Lung (tissue), 11 donors: ENCODE measurements at regions not wholly inside any gene's neighbourhood (a gene's known extent, or its start where the extent isn't known, plus 50 kb on each side); places are given as distances from the start of the nearest gene placed in this dataset.

Source experiments
- ATAC-seq: fragments of 200-7000 bp; cut with Tn5 transposase; one replicate; pipeline ENCODE4 v1.9.1; 2020; ENCODE audit warnings: moderate number of reproducible peaks; ENCODE audit not compliant: insufficient read depth, low FRiP score
- DNase-seq, 3 donors: peaks; one replicate each; pipeline ENCODE4 v3.0.0-alpha.2; 2013 to 2017
- H3K27ac ChIP-seq, 2 donors: one replicate each; pipeline ENCODE4 v1.5.1; 2013; ENCODE audit warnings: mild to moderate bottlenecking in 2 of 2, moderate library complexity in 2 of 2, control low read depth in 1 of 2, inconsistent platforms in 1 of 2, low read depth in 1 of 2, low read length in 1 of 2
- H3K27me3 ChIP-seq, 3 donors: one replicate each; pipeline ENCODE4 v1.5.1; 2013; ENCODE audit warnings: low read length in 2 of 3; ENCODE audit not compliant: control insufficient read depth in 3 of 3, insufficient read depth in 3 of 3
- H3K36me3 ChIP-seq, 4 donors: one replicate each; pipeline ENCODE4 v1.5.1; 2013; ENCODE audit warnings: low read length in 4 of 4, mild to moderate bottlenecking in 1 of 4, moderate library complexity in 1 of 4; ENCODE audit not compliant: control insufficient read depth in 4 of 4, insufficient read depth in 4 of 4
- H3K4me1 ChIP-seq, 5 donors: one replicate each; pipeline ENCODE4 v1.5.1; 2013; ENCODE audit warnings: low read length in 5 of 5, mild to moderate bottlenecking in 2 of 5, moderate library complexity in 1 of 5; ENCODE audit not compliant: control insufficient read depth in 5 of 5, insufficient read depth in 5 of 5
- H3K4me3 ChIP-seq: one replicate; pipeline ENCODE4 v1.5.1; 2013; ENCODE audit warnings: mild to moderate bottlenecking, control low read depth, moderate library complexity
- H3K9ac ChIP-seq, 2 donors: one replicate each; pipeline ENCODE4 v1.5.1; 2013; ENCODE audit warnings: low read length in 2 of 2, control low read depth in 1 of 2; ENCODE audit not compliant: insufficient read depth in 1 of 2
- H3K9me3 ChIP-seq, 4 donors: one replicate each; pipeline ENCODE4 v1.5.1; 2013; ENCODE audit warnings: low read length in 3 of 4, mild to moderate bottlenecking in 1 of 4, moderate library complexity in 1 of 4; ENCODE audit not compliant: control insufficient read depth in 4 of 4, insufficient read depth in 3 of 4
- WGBS, 2 donors: extraction: QIAGEN DNeasy Blood & Tissue Kit; methylation state at CpG; one replicate each; pipeline ENCODE4 v1.1.7; 2013; 5-methylcytosine and 5-hydroxymethylcytosine counted together
- TF ChIP-seq, protein P1 (sequence below): IDR thresholded peaks from 2 replicates; pipeline ENCODE4 v1.5.1; 2012; ENCODE audit warnings: mild to moderate bottlenecking; ENCODE audit errors: control extremely low read depth, extremely low read depth
- donor health status: control.
- donor health status: control.
- donor health status: Bipolar disorder and iron deficiency.
- donor health status: healthy.
- donor health status: DM: yes; HTN: yes; CAD: no.

DNA sequence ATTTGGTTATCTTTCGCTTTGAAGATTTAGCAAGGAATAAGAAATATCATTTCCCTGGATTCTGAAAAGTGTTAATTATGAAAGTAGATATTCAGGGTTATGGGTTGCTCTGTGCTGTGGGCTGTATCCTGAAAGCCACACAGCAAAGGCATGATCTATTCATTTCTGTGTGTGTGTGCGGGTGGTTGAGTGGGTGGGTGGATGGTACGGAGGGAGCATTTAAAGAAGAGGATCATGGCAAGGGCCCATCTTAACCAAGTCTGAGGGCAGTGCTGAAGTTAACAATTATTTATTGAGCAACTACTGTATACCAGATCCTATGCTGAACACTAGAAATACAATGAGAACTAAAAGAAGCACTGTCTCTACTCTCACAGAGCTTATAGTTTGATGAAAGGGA, 178.2 kb upstream of the ZEB2 start:
- Histone ChIP-seq H3K36me3 (no peaks in the 10 kb centered on the region), H3K4me3 (no peak overlapping the region), H3K4me1 (no peaks in the 10 kb centered on the region), H3K27ac (no peak overlapping the region), H3K9me3 (no peaks in the 10 kb centered on the region), H3K27me3 (no peaks in the 10 kb centered on the region), H3K9ac (no peak overlapping the region)
- no peak for DNase-seq
- 96 to 99% methylated on average over 3 of the region's 3 CpGs for WGBS, 2 donors
- ATAC-seq: no peak
- TF ChIP-seq, protein P1, sequence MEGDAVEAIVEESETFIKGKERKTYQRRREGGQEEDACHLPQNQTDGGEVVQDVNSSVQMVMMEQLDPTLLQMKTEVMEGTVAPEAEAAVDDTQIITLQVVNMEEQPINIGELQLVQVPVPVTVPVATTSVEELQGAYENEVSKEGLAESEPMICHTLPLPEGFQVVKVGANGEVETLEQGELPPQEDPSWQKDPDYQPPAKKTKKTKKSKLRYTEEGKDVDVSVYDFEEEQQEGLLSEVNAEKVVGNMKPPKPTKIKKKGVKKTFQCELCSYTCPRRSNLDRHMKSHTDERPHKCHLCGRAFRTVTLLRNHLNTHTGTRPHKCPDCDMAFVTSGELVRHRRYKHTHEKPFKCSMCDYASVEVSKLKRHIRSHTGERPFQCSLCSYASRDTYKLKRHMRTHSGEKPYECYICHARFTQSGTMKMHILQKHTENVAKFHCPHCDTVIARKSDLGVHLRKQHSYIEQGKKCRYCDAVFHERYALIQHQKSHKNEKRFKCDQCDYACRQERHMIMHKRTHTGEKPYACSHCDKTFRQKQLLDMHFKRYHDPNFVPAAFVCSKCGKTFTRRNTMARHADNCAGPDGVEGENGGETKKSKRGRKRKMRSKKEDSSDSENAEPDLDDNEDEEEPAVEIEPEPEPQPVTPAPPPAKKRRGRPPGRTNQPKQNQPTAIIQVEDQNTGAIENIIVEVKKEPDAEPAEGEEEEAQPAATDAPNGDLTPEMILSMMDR: no peak

DNA sequence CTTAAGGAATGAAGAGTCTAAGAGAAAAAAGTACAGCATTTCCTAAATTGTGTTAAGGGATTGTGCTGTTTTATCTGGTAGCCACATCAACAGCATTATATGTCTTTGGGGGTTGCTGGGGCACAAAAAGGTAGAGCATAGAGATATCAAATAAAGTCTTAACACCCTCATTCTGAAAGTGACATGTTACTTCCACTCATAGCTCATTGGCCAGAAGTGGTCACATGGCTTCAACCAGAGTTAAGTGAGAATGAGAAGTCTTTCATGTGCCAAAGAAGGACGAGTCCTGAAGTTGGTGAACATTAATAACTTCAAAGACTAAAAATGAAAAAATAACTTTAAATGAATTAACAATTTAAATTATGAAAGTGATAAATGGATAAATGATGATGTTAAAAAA, 175.7 kb upstream of the ZEB2 start:
- TF ChIP-seq, protein P1: no peak
- no peak for DNase-seq
- no peak for ATAC-seq

DNA sequence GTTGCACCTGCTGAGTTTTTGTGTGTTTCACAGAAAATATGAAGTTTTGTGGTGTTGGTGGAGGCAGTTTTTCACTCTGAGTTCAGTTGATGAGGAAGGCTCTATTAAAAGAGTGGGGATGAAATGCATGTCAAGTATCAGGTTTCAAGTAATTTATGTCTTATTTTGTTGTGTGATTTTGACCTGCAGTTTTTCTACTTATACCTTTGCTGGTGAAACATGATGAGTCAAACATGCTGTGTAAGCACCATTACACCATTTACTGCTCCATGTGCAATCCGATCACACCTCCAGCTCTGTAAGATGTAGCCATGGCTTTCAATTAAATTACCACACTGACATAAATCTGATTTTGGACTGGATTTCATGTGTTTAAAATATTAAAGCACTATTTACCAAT, 174.5 kb upstream of the ZEB2 start:
- H3K27me3 ChIP-seq: no peaks in the 10 kb centered on the region
- H3K27ac ChIP-seq: no peak overlapping the region
- H3K9ac ChIP-seq: no peak overlapping the region
- no peaks in the 10 kb centered on the region for H3K36me3 ChIP-seq
- no peak for DNase-seq
- no peak for ATAC-seq
- H3K4me3 ChIP-seq: no peak overlapping the region
- TF ChIP-seq, protein P1: no peak
- H3K4me1 ChIP-seq: no peaks in the 10 kb centered on the region
- no peaks in the 10 kb centered on the region for H3K9me3 ChIP-seq
- WGBS, 2 donors: 71 to 76% methylated on average over 1 of the region's 1 CpG

More for the DNA sequence above, 175.7 kb upstream of the ZEB2 start:
- H3K9me3 ChIP-seq: no peaks in the 10 kb centered on the region
- no peaks in the 10 kb centered on the region for H3K4me1 ChIP-seq
- no peak overlapping the region for H3K9ac ChIP-seq
- H3K4me3 ChIP-seq: no peak overlapping the region
- 91 to 95% methylated on average over 1 of the region's 1 CpG for WGBS, 2 donors
- no peak overlapping the region for H3K27ac ChIP-seq
- no peaks in the 10 kb centered on the region for H3K27me3 ChIP-seq
- no peaks in the 10 kb centered on the region for H3K36me3 ChIP-seq

DNA sequence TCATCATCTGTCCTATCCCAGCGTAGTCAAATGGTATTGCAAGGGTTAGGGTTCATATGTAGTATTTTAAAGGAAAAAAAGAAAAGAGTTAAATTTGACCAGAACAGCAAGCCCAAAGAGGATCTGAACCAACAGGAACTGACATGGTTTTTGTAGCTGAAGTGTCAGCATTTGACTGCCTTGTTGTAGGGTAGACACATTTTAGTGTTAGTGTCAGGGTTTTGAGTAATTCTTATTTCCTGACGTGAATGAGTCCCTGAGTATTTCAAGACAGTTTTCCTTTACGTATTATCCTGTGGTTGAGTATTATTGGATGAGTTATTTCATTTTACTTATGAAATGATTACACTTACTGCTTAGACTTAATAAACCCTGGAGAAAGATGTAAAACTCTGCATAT, 173.3 kb upstream of the ZEB2 start:
- Histone ChIP-seq H3K4me1 (no peaks in the 10 kb centered on the region), H3K9ac (no peak overlapping the region), H3K27me3 (no peaks in the 10 kb centered on the region), H3K36me3 (no peaks in the 10 kb centered on the region), H3K9me3 (no peaks in the 10 kb centered on the region), H3K4me3 (no peak overlapping the region), H3K27ac (no peak overlapping the region)
- 52 to 73% methylated on average over 3 of the region's 3 CpGs for WGBS, 2 donors
- DNase-seq (no peak), ATAC-seq (no peak)
- TF ChIP-seq, protein P1: no peak
